ENCODE measurements at regions not wholly inside any gene's neighbourhood (a gene's known extent, or its start where the extent isn't known, plus 50 kb on each side); places are given as distances from the start of the nearest gene placed in this dataset.

DNA sequence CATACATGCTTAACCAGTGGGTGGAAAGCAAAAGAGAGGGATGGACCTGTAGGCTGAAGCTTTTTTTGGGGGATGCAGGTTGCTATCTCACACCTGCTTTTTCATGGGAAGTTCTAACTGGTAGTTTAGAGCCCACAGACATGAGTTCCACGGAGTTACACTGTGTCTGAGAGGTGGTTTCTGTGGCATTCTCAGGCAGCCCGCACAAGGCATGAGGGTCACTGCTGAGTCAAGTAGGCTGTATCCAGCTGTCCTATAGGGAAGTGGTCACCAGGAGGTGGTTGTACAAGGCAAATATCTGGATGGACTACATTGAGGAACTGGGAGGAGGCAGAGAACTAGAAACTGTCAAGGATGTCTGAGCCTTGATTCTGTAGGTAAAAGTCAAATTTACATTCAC lies 351.0 kb upstream of the POM121L12 start (continued):
- TF ChIP-seq, protein P1, sequence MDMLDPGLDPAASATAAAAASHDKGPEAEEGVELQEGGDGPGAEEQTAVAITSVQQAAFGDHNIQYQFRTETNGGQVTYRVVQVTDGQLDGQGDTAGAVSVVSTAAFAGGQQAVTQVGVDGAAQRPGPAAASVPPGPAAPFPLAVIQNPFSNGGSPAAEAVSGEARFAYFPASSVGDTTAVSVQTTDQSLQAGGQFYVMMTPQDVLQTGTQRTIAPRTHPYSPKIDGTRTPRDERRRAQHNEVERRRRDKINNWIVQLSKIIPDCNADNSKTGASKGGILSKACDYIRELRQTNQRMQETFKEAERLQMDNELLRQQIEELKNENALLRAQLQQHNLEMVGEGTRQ (IDR thresholded peaks at IDR 0.05; ENCODE audit: low read length): no peak
- no peak for TF ChIP-seq POLR2AphosphoS5 (IDR thresholded peaks at IDR 0.05; ENCODE audit: low read depth, low read length)
- no peak for TF ChIP-seq TEAD4 (IDR thresholded peaks at IDR 0.05; ENCODE audit: low read depth, low read length)
- no peak for TF ChIP-seq SAP30 (IDR thresholded peaks at IDR 0.05; ENCODE audit: insufficient read depth, insufficient replicate concordance, low read length)
- no peak for TF ChIP-seq CBX8 (IDR thresholded peaks at IDR 0.05; ENCODE audit: borderline replicate concordance, low read depth, low read length)
- TF ChIP-seq TBP (IDR thresholded peaks at IDR 0.05; ENCODE audit: low read depth, low read length): no peak
- TF ChIP-seq POLR2A (IDR thresholded peaks at IDR 0.05; ENCODE audit: control extremely low read depth in 1 of 2, low read depth in 2 of 2, low read length in 2 of 2): no peak

Data from H1 (cell line).